GM12864 (cell line): ENCODE measurements at regions not wholly inside any gene's neighbourhood (a gene's known extent, or its start where the extent isn't known, plus 50 kb on each side); places are given as distances from the start of the nearest gene placed in this dataset.

Source experiments
- DNase-seq: peaks from one replicate; pipeline ENCODE4 v3.0.0-alpha.2; 2011; ENCODE audit warnings: low read depth
- H3K4me3 ChIP-seq: 2 replicates; pipeline ENCODE4 v1.5.1; 2011; ENCODE audit warnings: mild to moderate bottlenecking, low read depth, low read length, control low read depth
- TF ChIP-seq, protein P1 (sequence below): IDR thresholded peaks from 2 replicates; pipeline ENCODE4 v1.5.1; 2011; ENCODE audit warnings: low read depth, mild to moderate bottlenecking, moderate library complexity, low read length, control low read depth, inconsistent platforms; ENCODE audit errors: missing control alignments

DNA sequence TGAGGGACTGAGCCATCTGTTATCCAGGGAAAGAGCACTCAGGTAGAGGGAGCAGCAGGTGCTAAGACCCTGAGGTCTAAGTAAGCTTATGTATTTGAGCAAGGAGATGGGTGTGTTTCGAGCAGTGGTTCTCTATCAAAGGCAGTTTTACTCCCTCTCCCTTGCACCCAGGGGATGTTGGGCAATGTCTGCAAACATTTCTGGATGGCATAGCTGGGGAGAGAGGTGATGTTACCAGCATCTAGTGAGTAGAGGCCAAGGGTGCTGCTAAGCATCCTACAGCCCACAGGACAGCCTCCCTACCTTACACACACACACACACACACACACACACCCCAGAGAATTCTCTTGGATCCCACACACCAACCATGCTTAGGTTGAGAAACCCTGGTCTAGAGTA, 221.0 kb upstream of the PWP1 start:
- TF ChIP-seq, protein P1, sequence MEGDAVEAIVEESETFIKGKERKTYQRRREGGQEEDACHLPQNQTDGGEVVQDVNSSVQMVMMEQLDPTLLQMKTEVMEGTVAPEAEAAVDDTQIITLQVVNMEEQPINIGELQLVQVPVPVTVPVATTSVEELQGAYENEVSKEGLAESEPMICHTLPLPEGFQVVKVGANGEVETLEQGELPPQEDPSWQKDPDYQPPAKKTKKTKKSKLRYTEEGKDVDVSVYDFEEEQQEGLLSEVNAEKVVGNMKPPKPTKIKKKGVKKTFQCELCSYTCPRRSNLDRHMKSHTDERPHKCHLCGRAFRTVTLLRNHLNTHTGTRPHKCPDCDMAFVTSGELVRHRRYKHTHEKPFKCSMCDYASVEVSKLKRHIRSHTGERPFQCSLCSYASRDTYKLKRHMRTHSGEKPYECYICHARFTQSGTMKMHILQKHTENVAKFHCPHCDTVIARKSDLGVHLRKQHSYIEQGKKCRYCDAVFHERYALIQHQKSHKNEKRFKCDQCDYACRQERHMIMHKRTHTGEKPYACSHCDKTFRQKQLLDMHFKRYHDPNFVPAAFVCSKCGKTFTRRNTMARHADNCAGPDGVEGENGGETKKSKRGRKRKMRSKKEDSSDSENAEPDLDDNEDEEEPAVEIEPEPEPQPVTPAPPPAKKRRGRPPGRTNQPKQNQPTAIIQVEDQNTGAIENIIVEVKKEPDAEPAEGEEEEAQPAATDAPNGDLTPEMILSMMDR: no peak
- H3K4me3 ChIP-seq: no peak overlapping the region
- DNase-seq: no peak

DNA sequence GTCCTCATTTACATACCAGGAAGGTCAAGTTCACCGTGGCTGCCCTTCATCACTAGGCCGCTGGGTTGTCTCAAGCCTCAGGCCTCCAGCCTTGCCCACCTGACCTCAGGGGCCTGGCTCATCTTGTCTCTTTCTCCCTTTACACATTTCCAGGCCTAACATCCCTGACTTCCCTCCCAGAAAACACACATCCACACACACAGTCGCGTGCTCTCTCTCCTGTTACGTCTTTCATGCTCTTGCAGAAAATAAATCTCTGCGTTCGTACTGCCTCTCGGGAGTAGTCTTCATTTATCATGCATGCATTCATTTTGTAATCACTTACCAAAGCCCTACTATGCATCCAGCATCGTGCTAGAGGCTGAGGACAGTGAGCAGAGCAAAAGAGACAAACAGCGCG, 220.0 kb upstream of the PWP1 start:
- no peak for DNase-seq
- H3K4me3 ChIP-seq: no peak overlapping the region
- TF ChIP-seq, protein P1: no peak

DNA sequence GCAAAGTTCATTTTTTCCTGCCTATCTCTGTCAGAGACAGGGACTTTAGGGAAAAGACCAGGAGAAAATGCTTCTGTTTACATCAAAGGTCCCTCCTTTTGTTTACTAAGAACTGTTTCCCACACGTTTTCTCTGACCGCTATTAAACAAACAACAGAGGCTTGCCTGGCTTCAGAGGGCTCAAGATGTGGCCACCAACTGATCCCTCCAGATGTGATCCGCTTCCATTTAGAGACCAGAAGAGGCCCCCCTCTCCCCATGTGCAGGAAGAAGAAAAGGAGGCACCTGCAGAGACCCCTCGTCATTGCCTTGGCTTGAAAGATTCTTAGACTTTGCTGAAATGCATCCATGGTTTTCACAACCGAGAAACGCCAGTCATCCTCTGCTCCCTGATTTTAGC, 217.9 kb upstream of the PWP1 start:
- TF ChIP-seq, protein P1: no peak
- DNase-seq: no peak
- no peak overlapping the region for H3K4me3 ChIP-seq

DNA sequence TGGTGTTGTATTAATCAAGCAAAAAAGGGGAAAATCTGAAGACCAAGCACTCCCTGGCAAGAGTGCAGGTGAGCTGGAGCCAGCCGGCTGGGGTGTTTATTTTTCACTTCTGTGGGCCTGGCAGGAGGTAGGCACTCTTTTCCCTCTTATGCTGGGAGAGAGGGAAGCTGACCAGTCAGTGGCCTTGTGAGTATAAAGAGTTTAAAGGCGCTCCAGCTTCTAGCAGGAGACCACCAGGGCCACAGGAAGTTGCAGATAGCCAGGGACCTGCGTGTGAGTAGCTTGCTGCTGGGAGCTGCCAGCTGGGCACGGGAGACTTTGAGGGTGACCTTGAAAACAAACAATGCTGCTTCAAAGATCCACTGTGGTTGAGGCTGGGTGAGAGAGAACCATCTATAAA, 217.4 kb upstream of the PWP1 start:
- H3K4me3 ChIP-seq: no peak overlapping the region
- no peak for DNase-seq
- TF ChIP-seq, protein P1: no peak

DNA sequence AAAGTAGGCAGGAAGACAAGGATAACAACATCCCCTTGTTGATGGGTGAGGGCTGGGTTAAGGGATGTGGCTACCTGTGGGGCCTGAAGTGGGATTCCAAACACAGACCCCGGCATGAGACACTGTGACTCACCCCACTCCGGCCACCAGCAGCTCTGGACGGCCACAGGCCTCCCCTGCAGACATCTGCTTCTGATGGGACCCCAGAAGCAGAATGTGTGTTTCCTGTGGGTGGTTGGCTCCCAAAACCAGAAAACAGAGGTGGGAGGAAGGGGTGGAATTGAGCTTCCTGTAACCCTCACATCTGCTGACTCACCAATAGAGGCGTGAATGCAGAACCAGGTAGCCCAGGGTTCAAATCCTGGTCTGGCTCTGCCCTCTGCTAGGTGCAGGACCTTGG, 216.6 kb upstream of the PWP1 start:
- H3K4me3 ChIP-seq: no peak overlapping the region
- TF ChIP-seq, protein P1: no peak
- DNase-seq: no peak

DNA sequence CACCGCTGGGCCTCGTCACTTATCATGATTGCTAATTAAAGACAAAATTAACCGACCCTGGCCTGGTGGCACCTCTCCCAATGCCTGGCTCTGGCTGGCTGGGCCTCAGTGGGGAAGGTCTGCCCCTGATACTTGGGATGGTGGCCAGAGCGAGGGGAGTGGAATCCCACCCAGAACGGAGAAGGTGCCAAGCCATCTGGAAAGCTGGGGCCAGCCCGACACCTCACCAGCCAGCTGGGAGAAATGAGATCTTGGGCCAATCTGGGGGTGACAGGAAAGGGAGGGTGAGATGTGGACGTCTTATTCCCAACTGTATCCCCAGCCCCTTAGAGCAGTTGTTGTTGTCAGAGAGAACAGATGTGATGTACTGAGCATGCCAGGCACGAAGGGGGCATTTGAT, 215.0 kb upstream of the PWP1 start:
- DNase-seq: no peak
- TF ChIP-seq, protein P1: no peak

DNA sequence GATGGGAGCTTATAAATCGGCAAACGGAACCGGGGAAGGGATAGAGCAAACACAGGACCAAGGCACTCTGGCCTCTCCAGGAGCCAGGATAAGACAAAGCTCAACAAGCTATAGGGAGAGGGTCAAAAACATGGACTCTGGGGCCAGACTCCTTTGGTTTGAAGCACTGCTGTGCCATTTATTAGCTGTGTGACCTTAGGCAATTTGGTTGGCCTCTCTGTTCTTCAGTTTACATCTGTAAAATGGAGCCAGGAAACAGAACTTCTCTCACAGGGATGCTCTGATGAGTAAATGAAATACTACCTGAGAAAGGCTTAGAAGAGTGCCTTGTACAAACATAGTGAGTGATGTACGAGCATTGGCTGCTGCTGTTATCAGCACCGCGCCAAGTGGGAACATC, 213.3 kb upstream of the PWP1 start:
- no peak overlapping the region for H3K4me3 ChIP-seq
- TF ChIP-seq, protein P1: no peak
- DNase-seq: no peak

More for the DNA sequence above, 215.0 kb upstream of the PWP1 start:
- no peak overlapping the region for H3K4me3 ChIP-seq
